ENCODE measurements at regions not wholly inside any gene's neighbourhood (a gene's known extent, or its start where the extent isn't known, plus 50 kb on each side); places are given as distances from the start of the nearest gene placed in this dataset.
"Not testable (repeated sequence)": the region's sequence is repeated elsewhere in the genome, so short reads cannot be mapped to it uniquely, and the experiment has no call there.

GRCh38 chr14:96718407-96718806, 78.8 kb upstream of the VRK1 start:
- no peak overlapping the region for H3K4me3 ChIP-seq (ENCODE audit: low read depth, low read length)
- in situ Hi-C loops (cut with HindIII; ENCODE audit: low sequenced_read_pairs): no loop called here
- TF ChIP-seq CTCF (IDR thresholded peaks at IDR 0.05; ENCODE audit: low read depth, low read length, missing control alignments): no peak
- DNase-seq (ENCODE audit: low read depth): no peak

GRCh38 chr14:96720702-96721101, 76.5 kb upstream of the VRK1 start:
- in situ Hi-C loops (cut with HindIII; ENCODE audit: low sequenced_read_pairs); DNase-seq (ENCODE audit: low read depth); H3K4me3 ChIP-seq (ENCODE audit: low read depth, low read length): not testable (repeated sequence)

- no peak for DNase-seq (ENCODE audit: low read depth)
Measured at GRCh38 chr14:96722736-96723135, 74.4 kb upstream of the VRK1 start.

GRCh38 chr14:96723946-96724345, 73.2 kb upstream of the VRK1 start:
- in situ Hi-C loops (cut with HindIII; ENCODE audit: low sequenced_read_pairs): no loop called here
- no peak for TF ChIP-seq CTCF (IDR thresholded peaks at IDR 0.05; ENCODE audit: low read depth, low read length, missing control alignments)
- no peak for DNase-seq (ENCODE audit: low read depth)
- H3K4me3 ChIP-seq (ENCODE audit: low read depth, low read length): no peak overlapping the region

More at GRCh38 chr14:96722736-96723135, 74.4 kb upstream of the VRK1 start:
- in situ Hi-C loops (cut with HindIII; ENCODE audit: low sequenced_read_pairs): no loop called here
- TF ChIP-seq CTCF (IDR thresholded peaks at IDR 0.05; ENCODE audit: low read depth, low read length, missing control alignments): no peak
- H3K4me3 ChIP-seq (ENCODE audit: low read depth, low read length): no peak overlapping the region

GRCh38 chr14:96725232-96725631, 72.0 kb upstream of the VRK1 start:
- no peak for TF ChIP-seq CTCF (IDR thresholded peaks at IDR 0.05; ENCODE audit: low read depth, low read length, missing control alignments)
- in situ Hi-C loops (cut with HindIII; ENCODE audit: low sequenced_read_pairs): no loop called here
- no peak overlapping the region for H3K4me3 ChIP-seq (ENCODE audit: low read depth, low read length)
- no peak for DNase-seq (ENCODE audit: low read depth)

- no peak for TF ChIP-seq CTCF (IDR thresholded peaks at IDR 0.05; ENCODE audit: low read depth, low read length, missing control alignments)
- in situ Hi-C loops (cut with HindIII; ENCODE audit: low sequenced_read_pairs): no loop called here
- no peak for DNase-seq (ENCODE audit: low read depth)
- no peak overlapping the region for H3K4me3 ChIP-seq (ENCODE audit: low read depth, low read length)
Measured at GRCh38 chr14:96727073-96727472, 70.1 kb upstream of the VRK1 start.

- in situ Hi-C loops (cut with HindIII; ENCODE audit: low sequenced_read_pairs): no loop called here
- no peak overlapping the region for H3K4me3 ChIP-seq (ENCODE audit: low read depth, low read length)
- DNase-seq (ENCODE audit: low read depth): no peak
- no peak for TF ChIP-seq CTCF (IDR thresholded peaks at IDR 0.05; ENCODE audit: low read depth, low read length, missing control alignments)
Measured at GRCh38 chr14:96727491-96727890, 69.7 kb upstream of the VRK1 start.

Data from astrocyte of the cerebellum (primary cell).